ENCODE measurements at regions not wholly inside any gene's neighbourhood (a gene's known extent, or its start where the extent isn't known, plus 50 kb on each side); places are given as distances from the start of the nearest gene placed in this dataset.

GRCh38 chr6:88472851-88473525 lies 306.8 kb upstream of the CNR1 start:
- H3K4me3 ChIP-seq (ENCODE audit: low read depth, low read length): no peak overlapping the region
- TF ChIP-seq, protein P1, sequence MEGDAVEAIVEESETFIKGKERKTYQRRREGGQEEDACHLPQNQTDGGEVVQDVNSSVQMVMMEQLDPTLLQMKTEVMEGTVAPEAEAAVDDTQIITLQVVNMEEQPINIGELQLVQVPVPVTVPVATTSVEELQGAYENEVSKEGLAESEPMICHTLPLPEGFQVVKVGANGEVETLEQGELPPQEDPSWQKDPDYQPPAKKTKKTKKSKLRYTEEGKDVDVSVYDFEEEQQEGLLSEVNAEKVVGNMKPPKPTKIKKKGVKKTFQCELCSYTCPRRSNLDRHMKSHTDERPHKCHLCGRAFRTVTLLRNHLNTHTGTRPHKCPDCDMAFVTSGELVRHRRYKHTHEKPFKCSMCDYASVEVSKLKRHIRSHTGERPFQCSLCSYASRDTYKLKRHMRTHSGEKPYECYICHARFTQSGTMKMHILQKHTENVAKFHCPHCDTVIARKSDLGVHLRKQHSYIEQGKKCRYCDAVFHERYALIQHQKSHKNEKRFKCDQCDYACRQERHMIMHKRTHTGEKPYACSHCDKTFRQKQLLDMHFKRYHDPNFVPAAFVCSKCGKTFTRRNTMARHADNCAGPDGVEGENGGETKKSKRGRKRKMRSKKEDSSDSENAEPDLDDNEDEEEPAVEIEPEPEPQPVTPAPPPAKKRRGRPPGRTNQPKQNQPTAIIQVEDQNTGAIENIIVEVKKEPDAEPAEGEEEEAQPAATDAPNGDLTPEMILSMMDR (IDR thresholded peaks at IDR 0.05; ENCODE audit: low read depth, low read length): no peak
- TF ChIP-seq MYC (IDR thresholded peaks at IDR 0.05; ENCODE audit: low read depth, low read length) (no peak), POLR2A (IDR thresholded peaks at IDR 0.05; ENCODE audit: extremely low read depth, insufficient read length) (no peak)
- DNase-seq (ENCODE audit: low read depth): no peak

DNA sequence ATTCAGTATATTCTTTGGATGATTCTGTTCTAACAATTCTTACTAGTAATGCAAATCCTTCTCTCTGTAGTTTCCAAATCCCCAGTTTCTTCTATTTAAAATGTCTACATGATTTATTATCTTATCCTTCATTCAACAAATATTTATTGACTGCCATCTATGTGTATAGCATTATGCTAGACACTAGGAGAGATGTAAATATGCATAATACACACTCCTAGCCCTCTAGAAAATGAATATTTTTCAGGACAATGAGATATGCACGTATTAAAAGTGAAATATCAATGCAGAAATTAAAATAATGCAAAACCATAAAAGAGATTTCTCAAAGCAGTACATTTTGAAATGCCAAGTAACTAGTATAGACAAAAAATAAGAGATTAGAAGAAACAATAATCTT lies 293.5 kb upstream of the CNR1 start:
- no peak for TF ChIP-seq POLR2A (IDR thresholded peaks at IDR 0.05; ENCODE audit: extremely low read depth, insufficient read length)
- TF ChIP-seq, protein P1 (IDR thresholded peaks at IDR 0.05; ENCODE audit: low read depth, low read length): no peak
- DNase-seq (ENCODE audit: low read depth): no peak
- no peak overlapping the region for H3K4me3 ChIP-seq (ENCODE audit: low read depth, low read length)

DNA sequence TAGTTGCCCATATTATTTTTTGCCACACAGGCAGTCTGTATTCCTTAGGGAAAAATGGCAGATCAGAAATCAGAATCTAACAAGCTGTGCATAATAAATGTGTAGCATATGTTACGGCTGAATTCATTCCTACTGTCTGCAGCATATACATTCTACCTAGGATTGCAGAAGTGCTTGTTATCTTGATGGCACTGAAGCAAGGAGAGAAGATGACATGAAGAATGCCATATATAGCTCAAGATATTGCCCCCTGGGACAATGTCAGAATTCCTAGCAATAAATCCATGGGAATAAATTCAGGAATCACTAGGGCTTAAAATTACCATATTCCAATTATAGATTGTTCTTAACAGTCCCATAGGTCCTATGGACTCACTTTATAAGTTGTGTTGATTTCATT lies 293.0 kb upstream of the CNR1 start:
- TF ChIP-seq MYC (IDR thresholded peaks at IDR 0.05; ENCODE audit: low read depth, low read length) (no peak), MAX (IDR thresholded peaks at IDR 0.05; ENCODE audit: low read depth, low read length) (no peak)
- TF ChIP-seq, protein P1 (IDR thresholded peaks at IDR 0.05; ENCODE audit: low read depth, low read length): no peak
- no peak overlapping the region for H3K4me3 ChIP-seq (ENCODE audit: low read depth, low read length)
- DNase-seq (ENCODE audit: low read depth): no peak

GRCh38 chr6:88458662-88459061 lies 292.5 kb upstream of the CNR1 start:
- DNase-seq (ENCODE audit: low read depth): no peak
- TF ChIP-seq POLR2A (IDR thresholded peaks at IDR 0.05; ENCODE audit: extremely low read depth, insufficient read length): no peak
- no peak for TF ChIP-seq MYC (IDR thresholded peaks at IDR 0.05; ENCODE audit: low read depth, low read length)
- no peak for TF ChIP-seq MAX (IDR thresholded peaks at IDR 0.05; ENCODE audit: low read depth, low read length)
- TF ChIP-seq, protein P1 (IDR thresholded peaks at IDR 0.05; ENCODE audit: low read depth, low read length): no peak
- no peak overlapping the region for H3K4me3 ChIP-seq (ENCODE audit: low read depth, low read length)

GRCh38 chr6:88456221-88456859 lies 290.2 kb upstream of the CNR1 start:
- TF ChIP-seq MAX (IDR thresholded peaks at IDR 0.05; ENCODE audit: low read depth, low read length) (no peak), MYC (IDR thresholded peaks at IDR 0.05; ENCODE audit: low read depth, low read length) (no peak), POLR2A (IDR thresholded peaks at IDR 0.05; ENCODE audit: extremely low read depth, insufficient read length) (no peak)
- TF ChIP-seq, protein P1 (IDR thresholded peaks at IDR 0.05; ENCODE audit: low read depth, low read length): no peak
- no peak for DNase-seq (ENCODE audit: low read depth)
- no peak overlapping the region for H3K4me3 ChIP-seq (ENCODE audit: low read depth, low read length)

DNA sequence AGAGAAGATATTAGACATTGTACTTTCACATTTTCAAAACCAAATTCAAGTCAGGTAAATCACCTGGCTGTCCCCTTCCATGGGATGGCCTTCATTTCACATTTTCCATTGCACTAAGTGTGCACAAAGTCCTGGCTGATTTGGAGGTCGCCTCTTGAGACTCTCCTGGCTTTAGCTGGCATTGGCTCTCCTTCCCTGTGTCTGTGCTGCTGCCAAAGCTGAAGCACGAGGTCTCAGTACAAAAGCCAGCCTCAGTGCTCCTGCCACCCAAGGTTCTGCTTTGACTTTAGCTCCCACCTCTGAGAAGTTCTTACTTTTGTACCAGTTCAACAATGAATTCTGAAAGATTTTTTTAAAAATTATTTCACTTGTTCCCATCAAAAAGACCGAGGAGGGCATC lies 289.2 kb upstream of the CNR1 start:
- TF ChIP-seq POLR2A (IDR thresholded peaks at IDR 0.05; ENCODE audit: extremely low read depth, insufficient read length) (no peak), MAX (IDR thresholded peaks at IDR 0.05; ENCODE audit: low read depth, low read length) (no peak), MYC (IDR thresholded peaks at IDR 0.05; ENCODE audit: low read depth, low read length) (no peak)
- TF ChIP-seq, protein P1 (IDR thresholded peaks at IDR 0.05; ENCODE audit: low read depth, low read length): no peak
- no peak for DNase-seq (ENCODE audit: low read depth)
- no peak overlapping the region for H3K4me3 ChIP-seq (ENCODE audit: low read depth, low read length)
